ENCODE measurements at regions not wholly inside any gene's neighbourhood (a gene's known extent, or its start where the extent isn't known, plus 50 kb on each side); places are given as distances from the start of the nearest gene placed in this dataset.

DNA sequence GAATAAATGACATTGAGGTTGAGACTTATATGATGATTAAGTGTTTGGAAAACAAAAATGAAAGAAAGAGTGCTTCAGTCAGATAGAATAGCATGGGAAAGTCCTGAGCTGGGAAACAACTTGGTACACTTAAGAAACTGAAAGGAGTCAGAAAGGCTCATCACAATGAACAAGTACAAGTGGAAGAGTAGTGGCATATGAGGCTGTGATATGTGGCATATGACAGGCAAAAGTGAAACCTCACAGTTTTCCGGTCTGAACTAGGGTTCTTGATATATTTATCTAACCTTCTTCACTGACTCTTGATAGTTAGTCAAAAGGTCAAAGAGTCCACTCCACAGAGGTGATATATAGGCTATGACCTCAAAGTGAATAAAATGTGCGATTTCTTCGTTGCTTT lies 537.1 kb upstream of the CXorf51A start:
- Histone ChIP-seq H2BK15ac (replicated peaks; ENCODE audit: low read depth) (no peak overlapping the region), H3K18ac (ENCODE audit: low read length) (no peak overlapping the region), H4K8ac (ENCODE audit: low read depth, low read length) (no peak overlapping the region), H3K4ac (ENCODE audit: low read depth, low read length) (no peak overlapping the region), H3K27ac (ENCODE audit: low read depth, low read length) (no peak overlapping the region), H3K23ac (ENCODE audit: low read length) (no peak overlapping the region), H3K4me2 (ENCODE audit: low read length) (no peak overlapping the region), H2BK5ac (ENCODE audit: low read length) (no peak overlapping the region), H3K79me1 (ENCODE audit: low read length) (no peaks in the 10 kb centered on the region), H3K56ac (ENCODE audit: low read length) (no peak overlapping the region), H3K36me3 (ENCODE audit: control insufficient read depth, insufficient read depth, low read length) (no peaks in the 10 kb centered on the region), H4K5ac (ENCODE audit: low read length) (no peak overlapping the region), H3K4me1 (ENCODE audit: control insufficient read depth, low read depth, low read length) (no peaks in the 10 kb centered on the region), H3K79me2 (ENCODE audit: control insufficient read depth, insufficient read depth, low read length) (no peaks in the 10 kb centered on the region), H3K4me3 (ENCODE audit: low read length) (no peak overlapping the region), H3K9ac (ENCODE audit: low read length) (no peak overlapping the region), H2BK120ac (ENCODE audit: low read depth, low read length) (no peak overlapping the region), H2AK5ac (ENCODE audit: low read length) (no peak overlapping the region), H3K27me3 (ENCODE audit: insufficient read depth, low read length, poor library complexity) (no peaks in the 10 kb centered on the region)
- no peak for DNase-seq
- WGBS (ENCODE audit: extremely low coverage, insufficient coverage, low lambda C conversion rate) = no CpG with 5 or more reads among the region's 3 CpGs

DNA sequence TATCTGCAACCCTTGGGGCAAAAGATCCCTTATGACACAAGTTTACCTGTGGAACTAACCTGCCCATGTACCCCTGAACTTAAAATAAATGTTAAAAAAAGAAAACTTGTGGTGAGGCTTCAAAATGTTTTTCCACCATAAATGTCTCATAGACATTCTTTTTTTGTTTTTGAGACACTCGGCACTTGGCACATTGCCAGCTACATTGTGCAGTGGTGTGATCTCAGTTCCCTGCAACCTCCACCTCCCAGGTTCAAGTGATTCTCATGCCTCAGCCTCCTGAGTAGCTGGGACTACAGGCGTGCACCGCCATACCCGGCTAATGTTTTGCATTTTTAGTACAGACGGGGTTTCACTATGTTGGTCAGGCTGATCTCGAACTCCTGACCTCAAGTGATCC lies 528.9 kb upstream of the CXorf51A start:
- Histone ChIP-seq H2BK15ac (replicated peaks; ENCODE audit: low read depth) (no peak overlapping the region), H4K8ac (ENCODE audit: low read depth, low read length) (no peak overlapping the region), H3K18ac (ENCODE audit: low read length) (no peak overlapping the region), H3K4ac (ENCODE audit: low read depth, low read length) (no peak overlapping the region), H2BK120ac (ENCODE audit: low read depth, low read length) (no peak overlapping the region), H2BK5ac (ENCODE audit: low read length) (no peak overlapping the region), H3K4me1 (ENCODE audit: control insufficient read depth, low read depth, low read length) (no peaks in the 10 kb centered on the region), H3K27ac (ENCODE audit: low read depth, low read length) (no peak overlapping the region), H3K4me2 (ENCODE audit: low read length) (no peak overlapping the region), H3K79me1 (ENCODE audit: low read length) (no peaks in the 10 kb centered on the region), H3K36me3 (ENCODE audit: control insufficient read depth, insufficient read depth, low read length) (no peaks in the 10 kb centered on the region), H2AK5ac (ENCODE audit: low read length) (no peak overlapping the region), H3K4me3 (ENCODE audit: low read length) (no peak overlapping the region), H3K79me2 (ENCODE audit: control insufficient read depth, insufficient read depth, low read length) (no peaks in the 10 kb centered on the region), H3K9ac (ENCODE audit: low read length) (no peak overlapping the region), H4K5ac (ENCODE audit: low read length) (no peak overlapping the region), H3K23ac (ENCODE audit: low read length) (no peak overlapping the region), H3K56ac (ENCODE audit: low read length) (no peak overlapping the region), H3K27me3 (ENCODE audit: insufficient read depth, low read length, poor library complexity) (no peaks in the 10 kb centered on the region)
- no CpG with 5 or more reads among the region's 6 CpGs for WGBS (ENCODE audit: extremely low coverage, insufficient coverage, low lambda C conversion rate)
- no peak for DNase-seq

DNA sequence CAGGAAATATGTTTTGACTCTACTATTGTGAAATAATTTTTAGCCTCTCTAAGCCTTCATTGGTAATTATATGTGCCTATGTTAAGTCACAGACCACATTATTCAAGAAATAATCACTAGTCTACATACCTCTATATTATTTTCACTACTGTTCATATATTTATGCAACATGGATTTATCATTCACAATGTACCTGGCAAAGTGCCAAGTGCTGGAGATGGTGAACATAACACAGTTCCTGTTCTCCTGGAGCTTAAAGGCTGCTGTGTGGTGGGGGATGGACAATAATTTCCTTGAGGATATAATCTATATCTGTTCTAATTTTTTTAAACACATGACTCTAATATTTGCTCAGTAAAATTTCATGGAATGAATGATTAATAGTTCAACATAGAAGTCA lies 527.7 kb upstream of the CXorf51A start:
- Histone ChIP-seq H2BK5ac (ENCODE audit: low read length) (no peak overlapping the region), H2AK5ac (ENCODE audit: low read length) (no peak overlapping the region), H3K36me3 (ENCODE audit: control insufficient read depth, insufficient read depth, low read length) (no peaks in the 10 kb centered on the region), H3K4me1 (ENCODE audit: control insufficient read depth, low read depth, low read length) (no peaks in the 10 kb centered on the region), H2BK15ac (replicated peaks; ENCODE audit: low read depth) (no peak overlapping the region), H4K5ac (ENCODE audit: low read length) (no peak overlapping the region), H3K4me3 (ENCODE audit: low read length) (no peak overlapping the region), H3K27ac (ENCODE audit: low read depth, low read length) (no peak overlapping the region), H2BK120ac (ENCODE audit: low read depth, low read length) (no peak overlapping the region), H3K56ac (ENCODE audit: low read length) (no peak overlapping the region), H3K18ac (ENCODE audit: low read length) (no peak overlapping the region), H3K79me1 (ENCODE audit: low read length) (no peaks in the 10 kb centered on the region), H4K8ac (ENCODE audit: low read depth, low read length) (no peak overlapping the region), H3K23ac (ENCODE audit: low read length) (no peak overlapping the region), H3K9ac (ENCODE audit: low read length) (no peak overlapping the region), H3K4ac (ENCODE audit: low read depth, low read length) (no peak overlapping the region), H3K79me2 (ENCODE audit: control insufficient read depth, insufficient read depth, low read length) (no peaks in the 10 kb centered on the region), H3K4me2 (ENCODE audit: low read length) (no peak overlapping the region), H3K27me3 (ENCODE audit: insufficient read depth, low read length, poor library complexity) (no peaks in the 10 kb centered on the region)
- no peak for DNase-seq

DNA sequence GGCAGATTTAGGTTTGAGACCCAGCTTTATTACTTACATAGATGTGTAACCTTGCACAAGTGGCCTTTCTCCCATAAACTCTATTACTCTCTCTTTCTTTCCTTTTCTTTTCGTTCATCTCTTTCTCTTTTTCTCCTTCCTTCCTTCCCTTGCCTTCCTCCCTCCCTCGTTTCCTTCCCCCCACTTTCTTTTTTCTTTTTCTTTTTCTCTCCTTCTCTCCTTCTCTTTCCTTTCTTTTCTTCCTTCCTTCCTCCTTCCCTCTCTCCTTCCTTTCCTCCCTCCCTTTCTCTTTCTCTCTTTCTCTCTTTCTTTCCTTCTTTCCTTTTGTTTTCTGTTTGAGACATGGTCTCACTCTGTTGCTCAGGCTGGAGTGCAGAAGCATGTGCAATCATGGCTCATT lies 526.4 kb upstream of the CXorf51A start:
- Histone ChIP-seq H3K56ac (ENCODE audit: low read length) (no peak overlapping the region), H3K27me3 (ENCODE audit: insufficient read depth, low read length, poor library complexity) (no peaks in the 10 kb centered on the region), H3K4ac (ENCODE audit: low read depth, low read length) (no peak overlapping the region), H3K4me3 (ENCODE audit: low read length) (no peak overlapping the region), H3K79me1 (ENCODE audit: low read length) (no peaks in the 10 kb centered on the region), H3K36me3 (ENCODE audit: control insufficient read depth, insufficient read depth, low read length) (no peaks in the 10 kb centered on the region), H2BK5ac (ENCODE audit: low read length) (no peak overlapping the region), H4K5ac (ENCODE audit: low read length) (no peak overlapping the region), H2BK120ac (ENCODE audit: low read depth, low read length) (no peak overlapping the region), H2BK15ac (replicated peaks; ENCODE audit: low read depth) (no peak overlapping the region), H2AK5ac (ENCODE audit: low read length) (no peak overlapping the region), H3K23ac (ENCODE audit: low read length) (no peak overlapping the region), H4K8ac (ENCODE audit: low read depth, low read length) (no peak overlapping the region), H3K18ac (ENCODE audit: low read length) (no peak overlapping the region), H3K79me2 (ENCODE audit: control insufficient read depth, insufficient read depth, low read length) (no peaks in the 10 kb centered on the region), H3K4me1 (ENCODE audit: control insufficient read depth, low read depth, low read length) (no peaks in the 10 kb centered on the region), H3K4me2 (ENCODE audit: low read length) (no peak overlapping the region), H3K9ac (ENCODE audit: low read length) (no peak overlapping the region), H3K27ac (ENCODE audit: low read depth, low read length) (no peak overlapping the region)
- no peak for DNase-seq
- WGBS (ENCODE audit: extremely low coverage, insufficient coverage, low lambda C conversion rate) = 80% methylated on average over 2 of the region's 2 CpGs

DNA sequence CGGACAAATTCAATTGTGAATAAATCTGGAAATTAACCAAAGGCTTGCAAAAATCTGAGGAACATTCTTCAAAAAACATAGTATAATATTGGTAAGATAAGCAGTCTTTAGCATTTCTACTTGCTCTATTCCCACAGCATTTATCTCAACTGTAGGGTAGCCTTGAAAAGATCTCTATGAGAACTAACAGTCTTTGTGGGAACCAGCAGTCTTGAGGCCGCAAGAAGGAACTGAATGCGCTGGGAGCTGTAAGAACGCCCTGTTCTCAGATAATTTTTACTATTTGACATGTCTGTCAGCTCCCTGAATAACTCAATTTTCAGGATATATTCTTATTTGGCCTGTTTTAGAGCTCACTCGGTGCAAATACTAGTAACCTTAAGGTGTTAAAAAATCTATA lies 519.3 kb upstream of the CXorf51A start:
- H4K8ac ChIP-seq (ENCODE audit: low read depth, low read length) = no peak overlapping the region
- no peaks in the 10 kb centered on the region for H3K79me2 ChIP-seq (ENCODE audit: control insufficient read depth, insufficient read depth, low read length)
- no peak overlapping the region for H3K4me3 ChIP-seq (ENCODE audit: low read length)
- H3K79me1 ChIP-seq (ENCODE audit: low read length) = no peaks in the 10 kb centered on the region
- no peak overlapping the region for H3K4me2 ChIP-seq (ENCODE audit: low read length)
- H3K36me3 ChIP-seq (ENCODE audit: control insufficient read depth, insufficient read depth, low read length) = no peaks in the 10 kb centered on the region
- no peak overlapping the region for H4K5ac ChIP-seq (ENCODE audit: low read length)
- no peak overlapping the region for H3K9ac ChIP-seq (ENCODE audit: low read length)
- H3K27me3 ChIP-seq (ENCODE audit: insufficient read depth, low read length, poor library complexity) = no peaks in the 10 kb centered on the region
- WGBS (ENCODE audit: extremely low coverage, insufficient coverage, low lambda C conversion rate) = no CpG with 5 or more reads among the region's 5 CpGs
- H3K18ac ChIP-seq (ENCODE audit: low read length) = no peak overlapping the region
- no peaks in the 10 kb centered on the region for H3K4me1 ChIP-seq (ENCODE audit: control insufficient read depth, low read depth, low read length)
- H3K27ac ChIP-seq (ENCODE audit: low read depth, low read length) = no peak overlapping the region
- no peak overlapping the region for H3K56ac ChIP-seq (ENCODE audit: low read length)
- H2BK5ac ChIP-seq (ENCODE audit: low read length) = no peak overlapping the region
- H2BK120ac ChIP-seq (ENCODE audit: low read depth, low read length) = no peak overlapping the region
- no peak overlapping the region for H3K4ac ChIP-seq (ENCODE audit: low read depth, low read length)
- H2AK5ac ChIP-seq (ENCODE audit: low read length) = no peak overlapping the region
- DNase-seq = no peak
- H3K23ac ChIP-seq (ENCODE audit: low read length) = no peak overlapping the region
- no peak overlapping the region for H2BK15ac ChIP-seq (replicated peaks; ENCODE audit: low read depth)

DNA sequence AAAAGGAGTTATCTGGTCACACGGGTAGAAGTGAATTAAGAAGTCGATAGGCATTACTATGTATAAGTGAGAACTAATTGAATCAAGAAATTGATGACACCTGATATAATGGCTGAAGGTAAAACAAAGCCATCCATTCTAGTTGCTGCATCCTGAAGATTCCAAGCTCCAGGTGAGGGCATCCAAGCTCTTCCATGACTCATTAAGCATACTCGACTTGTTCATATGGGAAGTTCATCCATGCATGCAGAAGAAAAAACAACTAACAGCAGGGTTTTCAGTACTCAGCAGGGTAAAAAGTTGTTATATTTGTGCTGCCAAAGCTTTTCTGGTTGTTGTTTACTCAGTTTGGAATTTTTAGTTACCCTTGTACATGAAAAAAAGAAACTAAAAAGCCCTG lies 508.0 kb upstream of the CXorf51A start:
- H2BK5ac ChIP-seq (ENCODE audit: low read length) = no peak overlapping the region
- H4K5ac ChIP-seq (ENCODE audit: low read length) = no peak overlapping the region
- no peaks in the 10 kb centered on the region for H3K79me1 ChIP-seq (ENCODE audit: low read length)
- no peak overlapping the region for H3K4me2 ChIP-seq (ENCODE audit: low read length)
- no peak for DNase-seq
- no peak overlapping the region for H2AK5ac ChIP-seq (ENCODE audit: low read length)
- no peaks in the 10 kb centered on the region for H3K79me2 ChIP-seq (ENCODE audit: control insufficient read depth, insufficient read depth, low read length)
- no peak overlapping the region for H2BK15ac ChIP-seq (replicated peaks; ENCODE audit: low read depth)
- no peak overlapping the region for H3K18ac ChIP-seq (ENCODE audit: low read length)
- no peak overlapping the region for H3K9ac ChIP-seq (ENCODE audit: low read length)
- no peak overlapping the region for H4K8ac ChIP-seq (ENCODE audit: low read depth, low read length)
- no peak overlapping the region for H3K4me3 ChIP-seq (ENCODE audit: low read length)
- H3K56ac ChIP-seq (ENCODE audit: low read length) = no peak overlapping the region
- no peaks in the 10 kb centered on the region for H3K4me1 ChIP-seq (ENCODE audit: control insufficient read depth, low read depth, low read length)
- H3K36me3 ChIP-seq (ENCODE audit: control insufficient read depth, insufficient read depth, low read length) = no peaks in the 10 kb centered on the region
- H2BK120ac ChIP-seq (ENCODE audit: low read depth, low read length) = no peak overlapping the region
- no peak overlapping the region for H3K4ac ChIP-seq (ENCODE audit: low read depth, low read length)
- H3K27ac ChIP-seq (ENCODE audit: low read depth, low read length) = no peak overlapping the region
- WGBS (ENCODE audit: extremely low coverage, insufficient coverage, low lambda C conversion rate) = no CpG with 5 or more reads among the region's 3 CpGs
- no peaks in the 10 kb centered on the region for H3K27me3 ChIP-seq (ENCODE audit: insufficient read depth, low read length, poor library complexity)
- no peak overlapping the region for H3K23ac ChIP-seq (ENCODE audit: low read length)
